ENCODE measurements at regions not wholly inside any gene's neighbourhood (a gene's known extent, or its start where the extent isn't known, plus 50 kb on each side); places are given as distances from the start of the nearest gene placed in this dataset.
"Not testable (repeated sequence)": the region's sequence is repeated elsewhere in the genome, so short reads cannot be mapped to it uniquely, and the experiment has no call there.

- no peak overlapping the region for H3K23ac ChIP-seq (ENCODE audit: low read length)
- H3K9ac ChIP-seq (ENCODE audit: low read length): no peak overlapping the region
- no peak overlapping the region for H2BK120ac ChIP-seq (ENCODE audit: low read depth, low read length)
- H3K27me3 ChIP-seq (ENCODE audit: insufficient read depth, low read length, poor library complexity): no peaks in the 10 kb centered on the region
- DNase-seq: no peak
- H3K27ac ChIP-seq (ENCODE audit: low read depth, low read length): no peak overlapping the region
- no peak overlapping the region for H3K4me2 ChIP-seq (ENCODE audit: low read length)
- no peak overlapping the region for H3K4ac ChIP-seq (ENCODE audit: low read depth, low read length)
- H3K18ac ChIP-seq (ENCODE audit: low read length): no peak overlapping the region
- H2BK15ac ChIP-seq (replicated peaks; ENCODE audit: low read depth): no peak overlapping the region
- no peaks in the 10 kb centered on the region for H3K4me1 ChIP-seq (ENCODE audit: control insufficient read depth, low read depth, low read length)
- H3K56ac ChIP-seq (ENCODE audit: low read length): no peak overlapping the region
- H4K5ac ChIP-seq (ENCODE audit: low read length): no peak overlapping the region
- H2BK5ac ChIP-seq (ENCODE audit: low read length): no peak overlapping the region
- no peak overlapping the region for H3K4me3 ChIP-seq (ENCODE audit: low read length)
- H3K79me2 ChIP-seq (ENCODE audit: control insufficient read depth, insufficient read depth, low read length): no peaks in the 10 kb centered on the region
- H3K79me1 ChIP-seq (ENCODE audit: low read length): no peaks in the 10 kb centered on the region
- H3K36me3 ChIP-seq (ENCODE audit: control insufficient read depth, insufficient read depth, low read length): no peaks in the 10 kb centered on the region
- no peak overlapping the region for H2AK5ac ChIP-seq (ENCODE audit: low read length)
- H4K8ac ChIP-seq (ENCODE audit: low read depth, low read length): no peak overlapping the region
Measured at GRCh38 chr7:123338688-123339087, 138.9 kb upstream of the SLC13A1 start.

- H3K4me2 ChIP-seq (ENCODE audit: low read length): no peak overlapping the region
- H3K56ac ChIP-seq (ENCODE audit: low read length): no peak overlapping the region
- H3K4ac ChIP-seq (ENCODE audit: low read depth, low read length): no peak overlapping the region
- H2AK5ac ChIP-seq (ENCODE audit: low read length): no peak overlapping the region
- H3K79me2 ChIP-seq (ENCODE audit: control insufficient read depth, insufficient read depth, low read length): no peaks in the 10 kb centered on the region
- H2BK120ac ChIP-seq (ENCODE audit: low read depth, low read length): no peak overlapping the region
- H4K8ac ChIP-seq (ENCODE audit: low read depth, low read length): no peak overlapping the region
- H3K9ac ChIP-seq (ENCODE audit: low read length): no peak overlapping the region
- H3K27ac ChIP-seq (ENCODE audit: low read depth, low read length): no peak overlapping the region
- H2BK15ac ChIP-seq (replicated peaks; ENCODE audit: low read depth): no peak overlapping the region
- no peak overlapping the region for H2BK5ac ChIP-seq (ENCODE audit: low read length)
- H3K23ac ChIP-seq (ENCODE audit: low read length): no peak overlapping the region
- H3K79me1 ChIP-seq (ENCODE audit: low read length): no peaks in the 10 kb centered on the region
- H3K4me1 ChIP-seq (ENCODE audit: control insufficient read depth, low read depth, low read length): no peaks in the 10 kb centered on the region
- H3K27me3 ChIP-seq (ENCODE audit: insufficient read depth, low read length, poor library complexity): no peaks in the 10 kb centered on the region
- H3K18ac ChIP-seq (ENCODE audit: low read length): no peak overlapping the region
- no peak overlapping the region for H4K5ac ChIP-seq (ENCODE audit: low read length)
- no CpG with 5 or more reads among the region's 4 CpGs for WGBS (ENCODE audit: extremely low coverage, insufficient coverage, low lambda C conversion rate)
- no peaks in the 10 kb centered on the region for H3K36me3 ChIP-seq (ENCODE audit: control insufficient read depth, insufficient read depth, low read length)
- peak; percentile 40 for DNase-seq
- H3K4me3 ChIP-seq (ENCODE audit: low read length): no peak overlapping the region
Measured at GRCh38 chr7:123329988-123330643, 130.3 kb upstream of the SLC13A1 start.

GRCh38 chr7:123327661-123328060 is 127.9 kb upstream of the SLC13A1 start:
- Histone ChIP-seq H3K4me3 (ENCODE audit: low read length) (no peak overlapping the region), H3K79me2 (ENCODE audit: control insufficient read depth, insufficient read depth, low read length) (no peaks in the 10 kb centered on the region), H3K27ac (ENCODE audit: low read depth, low read length) (no peak overlapping the region), H3K18ac (ENCODE audit: low read length) (no peak overlapping the region), H2BK5ac (ENCODE audit: low read length) (no peak overlapping the region), H2BK120ac (ENCODE audit: low read depth, low read length) (no peak overlapping the region), H3K27me3 (ENCODE audit: insufficient read depth, low read length, poor library complexity) (no peaks in the 10 kb centered on the region), H3K4me1 (ENCODE audit: control insufficient read depth, low read depth, low read length) (no peaks in the 10 kb centered on the region), H2AK5ac (ENCODE audit: low read length) (no peak overlapping the region), H3K56ac (ENCODE audit: low read length) (no peak overlapping the region), H3K23ac (ENCODE audit: low read length) (no peak overlapping the region), H4K8ac (ENCODE audit: low read depth, low read length) (no peak overlapping the region), H3K36me3 (ENCODE audit: control insufficient read depth, insufficient read depth, low read length) (no peaks in the 10 kb centered on the region), H2BK15ac (replicated peaks; ENCODE audit: low read depth) (no peak overlapping the region), H3K4me2 (ENCODE audit: low read length) (no peak overlapping the region), H4K5ac (ENCODE audit: low read length) (no peak overlapping the region), H3K9ac (ENCODE audit: low read length) (no peak overlapping the region), H3K4ac (ENCODE audit: low read depth, low read length) (no peak overlapping the region), H3K79me1 (ENCODE audit: low read length) (no peaks in the 10 kb centered on the region)
- DNase-seq: no peak
- WGBS (ENCODE audit: extremely low coverage, insufficient coverage, low lambda C conversion rate): no CpG with 5 or more reads among the region's 1 CpG

GRCh38 chr7:123324283-123324682 is 124.5 kb upstream of the SLC13A1 start:
- WGBS (ENCODE audit: extremely low coverage, insufficient coverage, low lambda C conversion rate): no CpG with 5 or more reads among the region's 2 CpGs
- Histone ChIP-seq H3K79me1 (ENCODE audit: low read length) (no peaks in the 10 kb centered on the region), H3K18ac (ENCODE audit: low read length) (no peak overlapping the region), H3K4ac (ENCODE audit: low read depth, low read length) (no peak overlapping the region), H3K56ac (ENCODE audit: low read length) (no peak overlapping the region), H2BK5ac (ENCODE audit: low read length) (no peak overlapping the region), H3K4me1 (ENCODE audit: control insufficient read depth, low read depth, low read length) (no peaks in the 10 kb centered on the region), H3K23ac (ENCODE audit: low read length) (no peak overlapping the region), H2BK120ac (ENCODE audit: low read depth, low read length) (no peak overlapping the region), H2BK15ac (replicated peaks; ENCODE audit: low read depth) (no peak overlapping the region), H3K79me2 (ENCODE audit: control insufficient read depth, insufficient read depth, low read length) (no peaks in the 10 kb centered on the region), H3K4me2 (ENCODE audit: low read length) (no peak overlapping the region), H3K27me3 (ENCODE audit: insufficient read depth, low read length, poor library complexity) (no peaks in the 10 kb centered on the region), H4K8ac (ENCODE audit: low read depth, low read length) (no peak overlapping the region), H3K36me3 (ENCODE audit: control insufficient read depth, insufficient read depth, low read length) (no peaks in the 10 kb centered on the region), H3K27ac (ENCODE audit: low read depth, low read length) (no peak overlapping the region), H3K9ac (ENCODE audit: low read length) (no peak overlapping the region), H3K4me3 (ENCODE audit: low read length) (no peak overlapping the region), H2AK5ac (ENCODE audit: low read length) (no peak overlapping the region), H4K5ac (ENCODE audit: low read length) (no peak overlapping the region)
- DNase-seq: no peak

- Histone ChIP-seq H3K79me1 (ENCODE audit: low read length) (no peaks in the 10 kb centered on the region), H3K79me2 (ENCODE audit: control insufficient read depth, insufficient read depth, low read length) (no peaks in the 10 kb centered on the region), H3K23ac (ENCODE audit: low read length) (no peak overlapping the region), H4K8ac (ENCODE audit: low read depth, low read length) (no peak overlapping the region), H3K27me3 (ENCODE audit: insufficient read depth, low read length, poor library complexity) (no peaks in the 10 kb centered on the region), H4K5ac (ENCODE audit: low read length) (no peak overlapping the region), H3K4me2 (ENCODE audit: low read length) (no peak overlapping the region), H2BK15ac (replicated peaks; ENCODE audit: low read depth) (no peak overlapping the region), H3K56ac (ENCODE audit: low read length) (no peak overlapping the region), H3K4me1 (ENCODE audit: control insufficient read depth, low read depth, low read length) (no peaks in the 10 kb centered on the region), H2AK5ac (ENCODE audit: low read length) (no peak overlapping the region), H3K9ac (ENCODE audit: low read length) (no peak overlapping the region), H3K4me3 (ENCODE audit: low read length) (no peak overlapping the region), H3K27ac (ENCODE audit: low read depth, low read length) (no peak overlapping the region), H3K4ac (ENCODE audit: low read depth, low read length) (no peak overlapping the region), H2BK5ac (ENCODE audit: low read length) (no peak overlapping the region), H3K36me3 (ENCODE audit: control insufficient read depth, insufficient read depth, low read length) (no peaks in the 10 kb centered on the region), H2BK120ac (ENCODE audit: low read depth, low read length) (no peak overlapping the region), H3K18ac (ENCODE audit: low read length) (no peak overlapping the region)
- DNase-seq: no peak
Measured at GRCh38 chr7:123323689-123324088, 123.9 kb upstream of the SLC13A1 start.

GRCh38 chr7:123321578-123321977 is 121.8 kb upstream of the SLC13A1 start:
- not testable (repeated sequence) for H3K27me3 ChIP-seq (ENCODE audit: insufficient read depth, low read length, poor library complexity); H3K23ac ChIP-seq (ENCODE audit: low read length); H3K79me1 ChIP-seq (ENCODE audit: low read length); H3K4me1 ChIP-seq (ENCODE audit: control insufficient read depth, low read depth, low read length); H3K4me3 ChIP-seq (ENCODE audit: low read length); H3K4me2 ChIP-seq (ENCODE audit: low read length); H2BK120ac ChIP-seq (ENCODE audit: low read depth, low read length); H3K9ac ChIP-seq (ENCODE audit: low read length); H4K8ac ChIP-seq (ENCODE audit: low read depth, low read length); H3K36me3 ChIP-seq (ENCODE audit: control insufficient read depth, insufficient read depth, low read length); H3K56ac ChIP-seq (ENCODE audit: low read length); H3K79me2 ChIP-seq (ENCODE audit: control insufficient read depth, insufficient read depth, low read length); H3K27ac ChIP-seq (ENCODE audit: low read depth, low read length); H3K4ac ChIP-seq (ENCODE audit: low read depth, low read length); H2AK5ac ChIP-seq (ENCODE audit: low read length); H4K5ac ChIP-seq (ENCODE audit: low read length); H2BK5ac ChIP-seq (ENCODE audit: low read length); DNase-seq; H3K18ac ChIP-seq (ENCODE audit: low read length); H2BK15ac ChIP-seq (replicated peaks; ENCODE audit: low read depth)
- no CpG with 5 or more reads among the region's 5 CpGs for WGBS (ENCODE audit: extremely low coverage, insufficient coverage, low lambda C conversion rate)
